A673 (cell line): ENCODE measurements at regions not wholly inside any gene's neighbourhood (a gene's known extent, or its start where the extent isn't known, plus 50 kb on each side); places are given as distances from the start of the nearest gene placed in this dataset.

Experiments
- EZH2 ChIP-seq: fragments of 200-600 bp; sonication (generic); IDR thresholded peaks from 2 replicates; pipeline ENCODE4 v1.6.1; 2017; ENCODE audit warnings: borderline replicate concordance, low read depth, mild to moderate bottlenecking, mixed read lengths, antibody characterized with exemption, low read length; ENCODE audit not compliant: poor library complexity, severe bottlenecking
- TF ChIP-seq, protein P1 (sequence below): fragments of 300-800, 200-600 bp; sonication (generic); conservative IDR thresholded peaks from 2 replicates; pipeline ENCODE4 v1.5.1; 2017; ENCODE audit warnings: low read depth, mild to moderate bottlenecking, antibody characterized with exemption, low read length, moderate library complexity, mixed read lengths

DNA sequence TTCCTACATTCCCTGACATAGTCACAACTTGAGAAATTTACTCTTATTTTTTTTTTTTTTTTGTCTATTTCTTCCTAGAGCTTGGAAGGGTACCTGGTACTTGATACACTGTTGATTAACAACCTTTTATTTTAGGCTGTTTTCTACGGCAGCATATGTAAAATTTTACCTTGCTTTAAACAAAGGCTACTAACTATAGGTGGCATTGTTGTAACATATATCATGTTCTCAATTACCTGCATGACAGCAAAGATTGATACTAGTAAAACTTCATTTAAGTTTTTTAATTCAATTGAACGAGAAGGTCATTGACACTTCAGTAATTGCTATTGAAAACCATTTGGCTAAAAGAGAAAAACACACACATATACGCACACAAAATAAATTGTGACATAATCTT is 238.3 kb upstream of the ESRRG start:
- no peak for TF ChIP-seq EZH2
- TF ChIP-seq, protein P1, sequence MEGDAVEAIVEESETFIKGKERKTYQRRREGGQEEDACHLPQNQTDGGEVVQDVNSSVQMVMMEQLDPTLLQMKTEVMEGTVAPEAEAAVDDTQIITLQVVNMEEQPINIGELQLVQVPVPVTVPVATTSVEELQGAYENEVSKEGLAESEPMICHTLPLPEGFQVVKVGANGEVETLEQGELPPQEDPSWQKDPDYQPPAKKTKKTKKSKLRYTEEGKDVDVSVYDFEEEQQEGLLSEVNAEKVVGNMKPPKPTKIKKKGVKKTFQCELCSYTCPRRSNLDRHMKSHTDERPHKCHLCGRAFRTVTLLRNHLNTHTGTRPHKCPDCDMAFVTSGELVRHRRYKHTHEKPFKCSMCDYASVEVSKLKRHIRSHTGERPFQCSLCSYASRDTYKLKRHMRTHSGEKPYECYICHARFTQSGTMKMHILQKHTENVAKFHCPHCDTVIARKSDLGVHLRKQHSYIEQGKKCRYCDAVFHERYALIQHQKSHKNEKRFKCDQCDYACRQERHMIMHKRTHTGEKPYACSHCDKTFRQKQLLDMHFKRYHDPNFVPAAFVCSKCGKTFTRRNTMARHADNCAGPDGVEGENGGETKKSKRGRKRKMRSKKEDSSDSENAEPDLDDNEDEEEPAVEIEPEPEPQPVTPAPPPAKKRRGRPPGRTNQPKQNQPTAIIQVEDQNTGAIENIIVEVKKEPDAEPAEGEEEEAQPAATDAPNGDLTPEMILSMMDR, result no peak
